GM06990 (cell line): ENCODE measurements at regions not wholly inside any gene's neighbourhood (a gene's known extent, or its start where the extent isn't known, plus 50 kb on each side); places are given as distances from the start of the nearest gene placed in this dataset.

ENCODE experiments used
- DNase-seq: peaks from one replicate; pipeline ENCODE4 v3.0.0-alpha.2; 2011; ENCODE audit not compliant: insufficient read length; ENCODE audit errors: extremely low read depth
- H3K27me3 ChIP-seq: replicated peaks from 2 replicates; pipeline ENCODE4 v1.6.0; 2011; ENCODE audit warnings: low read length; ENCODE audit not compliant: control insufficient read depth, insufficient read depth
- H3K36me3 ChIP-seq: 2 replicates; pipeline ENCODE4 v1.5.1; 2011; ENCODE audit warnings: low read length; ENCODE audit not compliant: control insufficient read depth, insufficient read depth
- H3K4me3 ChIP-seq: replicated peaks from 2 replicates; pipeline ENCODE4 v1.5.1; 2011; ENCODE audit warnings: low read depth, mild to moderate bottlenecking, control low read depth, low read length
- CTCF ChIP-seq: IDR thresholded peaks from 2 replicates; pipeline ENCODE4 v1.5.1; 2011; ENCODE audit warnings: low read length, control low read depth, mild to moderate bottlenecking, inconsistent platforms; ENCODE audit not compliant: insufficient read depth, poor library complexity, severe bottlenecking

- TF ChIP-seq CTCF, result peak; percentile 36
Observed at GRCh38 chr7:155398944-155399343, 59.0 kb upstream of the EN2 start.

GRCh38 chr7:155399577-155399976, 58.4 kb upstream of the EN2 start:
- Histone ChIP-seq H3K27me3 (no peaks in the 10 kb centered on the region; the same call in 1 of the 2 replicates), H3K36me3 (no peaks in the 10 kb centered on the region), H3K4me3 (no peak overlapping the region)
- no peak for DNase-seq
- no peak for TF ChIP-seq CTCF

More at GRCh38 chr7:155398944-155399343, 59.0 kb upstream of the EN2 start:
- Histone ChIP-seq H3K27me3 (no peaks in the 10 kb centered on the region; the same call in 1 of the 2 replicates), H3K4me3 (no peak overlapping the region), H3K36me3 (no peaks in the 10 kb centered on the region)
- no peak for DNase-seq

- no peak for DNase-seq
- no peak for TF ChIP-seq CTCF
- Histone ChIP-seq H3K27me3 (no peaks in the 10 kb centered on the region; the same call in 1 of the 2 replicates), H3K4me3 (no peak overlapping the region), H3K36me3 (no peaks in the 10 kb centered on the region)
Observed at GRCh38 chr7:155401231-155401630, 56.7 kb upstream of the EN2 start.

- Histone ChIP-seq H3K4me3 (no peak overlapping the region), H3K27me3 (no peaks in the 10 kb centered on the region; the same call in 1 of the 2 replicates), H3K36me3 (no peaks in the 10 kb centered on the region)
- no peak for DNase-seq
- no peak for TF ChIP-seq CTCF
Observed at GRCh38 chr7:155401884-155402283, 56.0 kb upstream of the EN2 start.

GRCh38 chr7:155402941-155403340, 55.0 kb upstream of the EN2 start:
- no peaks in the 10 kb centered on the region; the same call in 1 of the 2 replicates for H3K27me3 ChIP-seq

More at GRCh38 chr7:155402941-155403340, 55.0 kb upstream of the EN2 start:
- no peaks in the 10 kb centered on the region for H3K36me3 ChIP-seq
- no peak for TF ChIP-seq CTCF
- DNase-seq, result no peak
- H3K4me3 ChIP-seq, result no peak overlapping the region
